SK-N-SH treated with all-trans-retinoic acid at 6 μM for 48 hours (cell line): ENCODE measurements at regions not wholly inside any gene's neighbourhood (a gene's known extent, or its start where the extent isn't known, plus 50 kb on each side); places are given as distances from the start of the nearest gene placed in this dataset.

Source experiments
- CREB5 ChIP-seq: fragments of 250-450 bp; sonication (Bioruptor Pico); IDR thresholded peaks from 2 replicates; pipeline ENCODE4 v1.5.1; 2020; ENCODE audit warnings: low read depth, mild to moderate bottlenecking, moderate library complexity
- OSR1 ChIP-seq: fragments of 250-450 bp; sonication (Bioruptor Pico); IDR thresholded peaks from 2 replicates; pipeline ENCODE4 v1.8.0; 2022; ENCODE audit warnings: moderate library complexity, mild to moderate bottlenecking, inconsistent platforms
- RARB ChIP-seq: fragments of 250-450 bp; sonication (Bioruptor Pico); IDR thresholded peaks from 2 replicates; pipeline ENCODE4 v1.8.0; 2021; ENCODE audit warnings: mild to moderate bottlenecking, moderate library complexity
- TSHZ2 ChIP-seq: fragments of 250-450 bp; sonication (Bioruptor Pico); IDR thresholded peaks from 2 replicates; pipeline ENCODE4 v1.5.0; 2020; ENCODE audit warnings: mild to moderate bottlenecking, moderate library complexity
- ZFP30 ChIP-seq: fragments of 450-650 bp; formaldehyde crosslinking; IDR thresholded peaks from 2 replicates; pipeline ENCODE4 v1.5.0; 2022; ENCODE audit warnings: mild to moderate bottlenecking, moderate library complexity

GRCh38 chr3:73228000-73228399 is 166.5 kb downstream of the EBLN2 start:
- TF ChIP-seq TSHZ2 (CRISPR knock-in tag): no peak
- no peak for TF ChIP-seq RARB
- TF ChIP-seq ZFP30 (CRISPR knock-in tag): no peak
- TF ChIP-seq OSR1: no peak
- no peak for TF ChIP-seq CREB5
